Anterior cingulate cortex (tissue), 58 donors: ENCODE measurements at regions not wholly inside any gene's neighbourhood (a gene's known extent, or its start where the extent isn't known, plus 50 kb on each side); places are given as distances from the start of the nearest gene placed in this dataset.
"Not testable (repeated sequence)": the region's sequence is repeated elsewhere in the genome, so short reads cannot be mapped to it uniquely, and the experiment has no call there.

Experiments used
- DNase-seq, 58 donors: peaks; one replicate each; lab custom pipeline; 2025; lab: John Stamatoyannopoulos, UW

DNA sequence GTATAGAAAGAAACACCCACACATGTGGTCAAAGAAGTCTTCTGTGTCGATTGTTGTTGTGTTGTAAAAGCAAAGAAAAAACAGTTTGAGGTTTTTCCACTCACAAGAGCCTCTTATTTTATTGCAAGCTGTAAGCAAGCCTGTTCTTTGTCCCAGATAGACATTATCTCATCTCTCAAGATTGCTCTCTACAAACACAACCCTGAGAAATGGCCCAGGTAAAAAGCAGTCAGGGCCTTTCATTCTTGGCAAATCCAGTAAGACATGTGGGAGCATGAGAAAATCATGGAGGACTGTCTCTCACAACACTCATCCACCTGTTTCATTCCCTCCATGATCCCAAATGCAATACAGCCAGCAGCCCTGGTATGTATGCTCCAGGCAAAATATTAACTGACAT lies 286.6 kb upstream of the POU5F2 start:
- no peak for DNase-seq

DNA sequence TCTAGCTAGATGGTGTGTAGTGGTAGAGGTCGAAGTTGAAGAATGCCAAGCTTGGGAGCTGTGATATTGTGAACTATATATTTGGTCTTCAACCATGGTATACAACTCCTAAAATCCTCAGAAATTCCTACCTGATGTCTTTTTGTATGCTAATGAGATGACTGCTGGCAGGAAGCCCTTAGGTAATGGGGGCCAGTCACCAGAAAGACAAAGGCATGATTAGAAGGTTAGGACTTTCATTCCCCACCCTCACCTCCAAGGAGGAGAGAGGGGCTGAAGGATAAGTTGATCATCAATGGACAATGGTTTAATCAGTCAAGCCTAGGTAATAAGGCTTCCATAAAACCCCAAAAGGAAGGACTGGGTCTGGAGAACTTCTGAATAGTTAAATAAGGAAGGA lies 285.7 kb upstream of the POU5F2 start:
- DNase-seq: no peak

DNA sequence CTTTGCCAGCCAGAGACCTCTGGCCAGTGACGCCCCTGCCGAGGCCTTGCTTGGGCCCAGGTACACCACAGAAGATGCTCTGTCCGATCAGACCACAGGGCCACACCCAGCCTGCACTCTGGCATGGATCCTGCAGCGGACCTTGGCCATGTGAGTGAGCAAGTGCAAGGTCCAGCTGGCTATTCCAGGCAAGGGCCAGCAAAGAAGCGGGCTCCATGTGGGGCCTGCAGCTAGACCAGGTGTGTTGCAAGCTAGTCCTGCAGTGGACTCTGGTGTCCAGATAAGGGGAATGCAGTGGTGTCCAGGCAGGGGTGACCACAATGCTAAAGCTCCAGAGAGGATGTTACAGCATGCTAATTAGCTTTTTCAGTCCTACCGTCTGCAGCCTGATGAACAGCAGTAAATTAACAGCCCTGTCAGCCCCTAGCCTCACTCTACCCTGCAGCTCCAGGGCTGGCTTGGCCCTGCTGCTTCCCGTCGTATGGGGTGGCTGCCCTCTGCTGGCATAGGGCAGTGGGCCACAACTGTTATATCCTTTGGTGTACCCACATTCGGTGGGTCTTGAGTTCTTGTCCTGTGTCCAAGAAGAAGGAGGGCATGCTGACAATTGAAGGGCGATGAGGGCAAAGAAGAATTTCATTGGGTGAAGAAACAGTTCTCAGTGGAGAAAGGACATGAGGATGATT lies 284.5 kb upstream of the POU5F2 start:
- DNase-seq: no peak

GRCh38 chr5:94024620-94025019 lies 283.2 kb upstream of the POU5F2 start:
- peak in 8 of 58 donors; percentile 1 to 34 (median 9) for DNase-seq

- DNase-seq: peak in 1 of 58 donors; percentile 3
These were observed 282.7 kb upstream of the POU5F2 start for GRCh38 chr5:94024101-94024500.

- DNase-seq: peak in 1 of 58 donors; percentile 1
These were observed 279.8 kb upstream of the POU5F2 start for GRCh38 chr5:94021246-94021645.

DNA sequence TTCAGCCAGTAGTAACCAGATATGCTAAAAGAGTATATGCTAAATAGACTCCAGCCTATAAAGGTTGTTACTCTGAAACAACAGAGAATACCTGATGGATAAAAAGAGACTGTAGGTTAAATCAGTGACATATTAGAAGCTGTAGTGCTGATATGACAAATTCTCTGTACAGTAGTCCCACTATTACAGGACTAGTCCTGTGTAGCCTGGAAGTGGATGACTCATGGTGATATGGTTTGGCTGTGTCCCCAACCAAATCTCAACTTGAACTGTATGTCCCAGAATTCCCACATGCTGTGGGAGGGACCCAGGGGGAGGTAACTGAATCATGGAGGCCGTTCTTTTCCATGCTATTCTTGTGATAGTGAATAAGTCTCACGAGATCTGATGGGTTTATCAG lies 276.2 kb upstream of the POU5F2 start:
- no peak for DNase-seq

DNA sequence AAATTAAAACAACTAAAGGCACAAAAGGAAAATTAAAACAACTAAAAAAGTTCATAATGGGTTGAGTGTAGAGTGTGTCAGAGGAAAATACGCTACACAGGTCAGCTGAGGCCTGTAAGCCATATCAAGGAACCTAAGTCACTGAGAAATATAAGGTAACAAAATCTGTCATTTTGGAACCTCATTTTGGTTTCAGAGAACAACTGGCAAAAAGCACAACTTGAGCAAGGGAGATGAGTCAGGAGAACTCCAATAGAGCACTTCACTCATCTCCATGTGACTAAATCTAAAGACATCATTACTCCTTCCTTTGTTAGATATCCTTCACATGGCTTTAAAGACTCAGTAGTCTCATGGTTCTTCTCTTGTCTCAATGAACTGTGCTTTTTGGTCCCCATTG lies 269.4 kb upstream of the POU5F2 start:
- no peak for DNase-seq

- no peak for DNase-seq
These were observed 267.8 kb upstream of the POU5F2 start for GRCh38 chr5:94009161-94009560.

GRCh38 chr5:93998951-93999455 lies 257.6 kb upstream of the POU5F2 start:
- DNase-seq: no peak

DNA sequence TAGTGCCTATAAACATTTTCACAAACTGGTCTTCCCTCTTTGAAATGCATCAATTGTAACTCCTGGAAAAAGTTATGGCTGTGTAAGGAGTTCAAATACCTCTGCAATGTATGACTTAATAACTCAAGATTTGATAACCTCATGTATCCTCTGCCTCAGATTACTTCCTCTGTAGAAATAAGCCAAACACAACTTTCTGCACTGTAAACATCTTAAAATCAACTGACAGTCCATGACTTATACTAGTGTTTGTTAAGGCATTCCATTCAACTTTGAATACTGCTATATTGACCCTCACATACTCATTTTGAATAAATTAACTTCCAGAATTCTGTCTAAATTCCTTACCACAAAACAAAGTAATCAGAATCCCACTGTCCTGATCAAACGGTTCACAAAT lies 256.2 kb upstream of the POU5F2 start:
- no peak for DNase-seq

DNA sequence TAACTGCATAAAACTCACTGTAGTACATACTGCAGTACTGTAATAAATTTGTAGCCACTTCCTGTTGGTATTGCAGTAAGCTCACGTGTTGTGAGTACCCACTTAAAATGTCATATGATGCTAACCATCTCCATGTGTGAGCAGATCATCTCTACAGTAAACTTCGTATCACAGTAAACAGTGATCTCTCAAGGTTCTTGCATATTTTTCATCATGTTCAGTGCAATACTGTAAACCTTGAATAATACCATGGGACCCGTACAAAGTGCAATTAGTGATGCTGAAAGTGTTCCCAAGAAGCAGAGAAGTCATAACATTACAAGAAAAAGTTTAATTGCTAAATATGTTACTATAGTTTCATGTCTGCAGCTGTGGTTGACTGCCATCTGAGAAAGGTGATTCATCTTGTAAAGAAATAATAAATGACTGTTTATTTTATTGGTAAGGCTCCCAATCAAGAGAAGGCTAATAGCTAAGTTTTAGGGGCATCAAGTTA lies 253.8 kb upstream of the POU5F2 start:
- no peak for DNase-seq

GRCh38 chr5:93993161-93993560 lies 251.8 kb upstream of the POU5F2 start:
- no peak for DNase-seq

- no peak for DNase-seq
These were observed 249.2 kb upstream of the POU5F2 start for GRCh38 chr5:93990504-93991070.

DNA sequence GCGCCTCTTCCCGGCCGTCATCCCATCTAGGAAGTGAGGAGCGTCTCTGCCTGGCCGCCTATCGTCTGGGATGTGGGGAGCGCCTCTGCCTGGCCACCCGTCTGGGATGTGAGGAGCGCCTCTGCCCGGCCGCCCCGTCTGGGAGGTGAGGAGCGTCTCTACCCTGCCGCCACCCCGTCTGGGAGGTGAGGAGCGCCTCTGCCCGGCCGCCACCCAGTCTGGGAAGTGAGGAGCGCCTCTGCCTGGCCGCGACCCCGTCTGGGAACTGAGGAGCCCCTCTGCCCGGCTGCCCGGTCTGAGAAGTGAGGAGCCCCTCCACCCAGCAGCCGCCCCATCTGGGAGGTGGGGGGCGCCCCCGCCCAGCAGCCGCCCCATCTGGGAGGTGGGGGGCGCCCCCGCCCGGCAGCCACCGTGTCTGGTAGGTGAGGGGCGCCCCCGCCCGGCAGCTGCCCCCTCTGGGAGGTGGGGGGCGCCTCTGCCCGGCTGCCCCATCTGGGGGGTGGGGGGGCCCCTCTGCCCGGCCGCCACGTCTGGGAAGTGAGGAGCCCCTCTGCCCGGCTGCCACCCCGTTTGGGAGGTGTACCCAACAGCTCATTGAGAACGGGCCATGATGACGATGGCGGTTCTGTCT lies 244.7 kb upstream of the POU5F2 start:
- not testable (repeated sequence) for DNase-seq

GRCh38 chr5:93978222-93978621 lies 236.8 kb upstream of the POU5F2 start:
- no peak for DNase-seq

DNA sequence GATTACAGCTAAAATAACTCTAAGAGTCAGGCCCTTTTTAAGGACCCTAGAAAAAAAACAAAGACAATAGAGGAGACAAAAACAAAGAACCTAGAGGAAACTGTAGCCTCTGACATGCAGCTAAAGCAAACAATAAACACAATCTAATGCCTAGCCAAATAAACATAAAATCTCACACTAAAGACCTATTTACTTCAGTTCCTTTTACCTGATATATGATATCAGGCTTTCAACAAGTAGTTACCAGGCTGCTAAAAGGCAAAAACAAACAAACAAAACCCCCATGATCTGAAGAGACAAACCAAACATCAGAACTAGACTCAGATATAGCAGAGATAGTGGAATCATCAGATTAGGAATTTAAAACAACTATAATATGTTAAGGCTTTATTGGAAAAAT lies 226.5 kb upstream of the POU5F2 start:
- DNase-seq: no peak

DNA sequence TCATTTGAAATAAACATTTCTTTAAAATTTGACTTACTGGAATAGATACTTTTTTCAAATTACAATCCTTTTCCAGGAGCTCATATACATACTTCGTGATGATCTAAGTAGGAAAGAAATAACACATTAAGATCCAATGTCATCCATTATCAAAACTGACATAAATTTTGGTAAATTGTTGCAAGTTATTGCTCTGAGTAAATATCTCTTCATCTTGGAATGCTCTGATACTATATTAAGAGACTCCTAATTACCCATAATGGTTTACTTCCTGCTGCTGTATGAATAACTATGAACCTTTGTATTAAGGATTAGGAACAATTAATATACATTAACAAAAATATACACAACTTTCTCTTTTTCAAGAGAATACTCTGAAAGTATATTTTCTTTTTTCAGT lies 223.0 kb upstream of the POU5F2 start:
- DNase-seq: no peak

DNA sequence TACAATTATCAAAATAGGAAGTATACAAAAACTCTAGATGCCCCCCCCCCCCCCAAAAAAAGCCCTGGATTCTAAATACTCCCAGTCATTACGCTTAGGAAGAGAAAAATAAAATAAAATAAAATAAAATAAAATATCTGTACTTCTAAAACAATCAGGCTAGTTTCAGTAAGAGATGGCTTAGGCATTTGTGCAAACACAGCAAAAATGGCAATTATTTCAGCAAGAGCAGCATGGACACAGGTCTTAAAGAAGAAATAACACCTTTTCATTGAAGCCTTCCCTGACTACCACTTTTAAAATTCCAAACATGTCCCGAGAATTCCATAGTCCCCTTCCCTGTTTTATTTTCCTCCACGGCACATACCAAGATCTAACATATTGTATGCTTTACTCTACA lies 218.6 kb upstream of the POU5F2 start:
- DNase-seq: no peak

- no peak for DNase-seq
These were observed 214.6 kb upstream of the POU5F2 start for GRCh38 chr5:93956006-93956405.

GRCh38 chr5:93954421-93955069 lies 213.1 kb upstream of the POU5F2 start:
- no peak for DNase-seq
